Karpas-422 (cell line): ENCODE measurements at regions not wholly inside any gene's neighbourhood (a gene's known extent, or its start where the extent isn't known, plus 50 kb on each side); places are given as distances from the start of the nearest gene placed in this dataset.
A peak's percentile ranks its signal among the peaks of the same experiment; 100 is the strongest.

ENCODE experiments used
- DNase-seq: peaks from one replicate; pipeline ENCODE4 v3.0.0-alpha.2; 2015
- H2AFZ ChIP-seq: fragments of 200-600 bp; sonication (generic); 2 replicates; pipeline ENCODE4 v1.6.1; 2014; ENCODE audit warnings: antibody characterized with exemption, low read length, mixed read lengths
- H3K27ac ChIP-seq: fragments of 200-600 bp; sonication (generic); 2 replicates; pipeline ENCODE4 v1.5.1; 2014; ENCODE audit warnings: mild to moderate bottlenecking, low read length, moderate library complexity
- H3K27me3 ChIP-seq: fragments of 200-600 bp; sonication (generic); 2 replicates; pipeline ENCODE4 v1.6.1; 2014; ENCODE audit warnings: low read length, mixed read lengths
- H3K36me3 ChIP-seq: fragments of 200-600 bp; sonication (generic); 2 replicates; pipeline ENCODE4 v1.6.1; 2014; ENCODE audit warnings: low read length, mixed read lengths; ENCODE audit not compliant: insufficient read depth
- H3K4me1 ChIP-seq: fragments of 200-600 bp; sonication (generic); 2 replicates; pipeline ENCODE4 v1.6.1; 2014; ENCODE audit warnings: mild to moderate bottlenecking, low read length, mixed read lengths
- H3K4me2 ChIP-seq: fragments of 200-600 bp; sonication (generic); 2 replicates; pipeline ENCODE4 v1.6.1; 2014; ENCODE audit warnings: low read length, low read depth, mild to moderate bottlenecking; ENCODE audit not compliant: poor library complexity, severe bottlenecking
- H3K4me3 ChIP-seq: fragments of 200-600 bp; sonication (generic); 2 replicates; pipeline ENCODE4 v1.5.1; 2014; ENCODE audit warnings: mild to moderate bottlenecking, antibody characterized with exemption, low read length, mixed read lengths
- H3K79me2 ChIP-seq: fragments of 200-600 bp; sonication (generic); 2 replicates; pipeline ENCODE4 v1.6.1; 2014; ENCODE audit warnings: mild to moderate bottlenecking, low read length, mixed read lengths
- H3K9ac ChIP-seq: fragments of 200-600 bp; sonication (generic); 2 replicates; pipeline ENCODE4 v1.6.0; 2014; ENCODE audit warnings: low read length
- H3K9me2 ChIP-seq: fragments of 200-600 bp; sonication (generic), shearing (Covaris generic); replicated peaks from 2 replicates; pipeline ENCODE4 v1.6.0; 2014; ENCODE audit warnings: mild to moderate bottlenecking, low read length, moderate library complexity; ENCODE audit not compliant: insufficient read depth
- H3K9me3 ChIP-seq: fragments of 300-700, 200-600 bp; sonication (generic); 2 replicates; pipeline ENCODE4 v1.6.1; 2014; ENCODE audit warnings: low read length, mixed read lengths
- H4K20me1 ChIP-seq: fragments of 200-600 bp; sonication (generic); 2 replicates; pipeline ENCODE4 v1.6.1; 2014; ENCODE audit warnings: mild to moderate bottlenecking, antibody characterized with exemption, low read length, low read depth; ENCODE audit not compliant: insufficient read depth

GRCh38 chr18:26703170-26703930 is 155.0 kb upstream of the KCTD1 start:
- no peaks in the 10 kb centered on the region for H3K36me3 ChIP-seq
- no peaks in the 10 kb centered on the region for H3K9me3 ChIP-seq
- DNase-seq: peak; percentile 46
- H3K27ac ChIP-seq: no peak overlapping the region
- no peak overlapping the region for H2AFZ ChIP-seq
- no peaks in the 10 kb centered on the region for H3K4me1 ChIP-seq
- no peaks in the 10 kb centered on the region for H3K27me3 ChIP-seq
- H3K9me2 ChIP-seq: no peaks in the 10 kb centered on the region
- H3K9ac ChIP-seq: no peak overlapping the region
- no peak overlapping the region for H3K4me3 ChIP-seq
- no peaks in the 10 kb centered on the region for H4K20me1 ChIP-seq
- no peaks in the 10 kb centered on the region for H3K79me2 ChIP-seq
- no peak overlapping the region for H3K4me2 ChIP-seq

DNA sequence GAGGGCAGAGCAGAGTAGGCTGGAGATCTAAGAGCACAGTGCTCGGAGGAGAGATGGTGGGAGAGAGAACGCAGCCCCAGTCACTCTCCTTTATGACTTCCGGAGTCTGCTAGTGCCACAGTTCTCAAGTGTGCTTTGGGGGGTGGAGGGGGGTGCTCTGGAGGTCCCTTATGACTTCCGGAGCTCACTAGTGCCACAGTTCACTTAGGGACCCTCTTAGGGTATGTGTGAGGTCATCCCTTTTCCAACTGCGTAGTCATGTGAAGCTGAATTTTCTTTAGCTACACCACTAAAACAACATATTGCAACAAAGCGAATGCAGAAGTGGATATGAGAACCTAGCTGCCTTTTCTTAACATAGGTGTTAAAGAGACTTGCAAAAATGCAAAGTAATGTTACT is 153.7 kb upstream of the KCTD1 start:
- no peaks in the 10 kb centered on the region for H3K79me2 ChIP-seq
- no peaks in the 10 kb centered on the region for H3K27me3 ChIP-seq
- no peaks in the 10 kb centered on the region for H3K4me1 ChIP-seq
- H3K4me3 ChIP-seq: no peak overlapping the region
- no peak overlapping the region for H2AFZ ChIP-seq
- no peak overlapping the region for H3K4me2 ChIP-seq
- no peaks in the 10 kb centered on the region for H3K9me3 ChIP-seq
- H3K9ac ChIP-seq: no peak overlapping the region
- no peaks in the 10 kb centered on the region for H4K20me1 ChIP-seq
- DNase-seq: no peak
- no peaks in the 10 kb centered on the region for H3K36me3 ChIP-seq
- no peak overlapping the region for H3K27ac ChIP-seq
- no peaks in the 10 kb centered on the region for H3K9me2 ChIP-seq

GRCh38 chr18:26700728-26701127 is 152.4 kb upstream of the KCTD1 start:
- Histone ChIP-seq H3K9ac (no peak overlapping the region), H2AFZ (no peak overlapping the region), H3K36me3 (no peaks in the 10 kb centered on the region), H3K4me3 (no peak overlapping the region), H3K9me3 (no peaks in the 10 kb centered on the region), H3K4me2 (no peak overlapping the region), H3K9me2 (no peaks in the 10 kb centered on the region), H3K4me1 (no peaks in the 10 kb centered on the region), H3K79me2 (no peaks in the 10 kb centered on the region), H4K20me1 (no peaks in the 10 kb centered on the region), H3K27ac (no peak overlapping the region), H3K27me3 (no peaks in the 10 kb centered on the region)
- no peak for DNase-seq

- H3K4me3 ChIP-seq: no peak overlapping the region
- H3K27me3 ChIP-seq: no peaks in the 10 kb centered on the region
- no peak overlapping the region for H3K4me2 ChIP-seq
- no peak overlapping the region for H3K27ac ChIP-seq
- no peak for DNase-seq
- H3K4me1 ChIP-seq: no peaks in the 10 kb centered on the region
- no peak overlapping the region for H2AFZ ChIP-seq
- H4K20me1 ChIP-seq: no peaks in the 10 kb centered on the region
- no peaks in the 10 kb centered on the region for H3K9me2 ChIP-seq
- no peak overlapping the region for H3K9ac ChIP-seq
- H3K9me3 ChIP-seq: no peaks in the 10 kb centered on the region
- no peaks in the 10 kb centered on the region for H3K36me3 ChIP-seq
- no peaks in the 10 kb centered on the region for H3K79me2 ChIP-seq
Observed at GRCh38 chr18:26700201-26700600, 151.8 kb upstream of the KCTD1 start.

GRCh38 chr18:26697186-26697884 is 149.0 kb upstream of the KCTD1 start:
- Histone ChIP-seq H3K27me3 (no peaks in the 10 kb centered on the region), H4K20me1 (no peaks in the 10 kb centered on the region), H2AFZ (no peak overlapping the region), H3K36me3 (no peaks in the 10 kb centered on the region), H3K9me3 (no peaks in the 10 kb centered on the region), H3K4me1 (no peaks in the 10 kb centered on the region), H3K27ac (no peak overlapping the region), H3K4me2 (no peak overlapping the region), H3K9me2 (no peaks in the 10 kb centered on the region), H3K4me3 (no peak overlapping the region), H3K79me2 (no peaks in the 10 kb centered on the region), H3K9ac (no peak overlapping the region)
- DNase-seq: no peak

DNA sequence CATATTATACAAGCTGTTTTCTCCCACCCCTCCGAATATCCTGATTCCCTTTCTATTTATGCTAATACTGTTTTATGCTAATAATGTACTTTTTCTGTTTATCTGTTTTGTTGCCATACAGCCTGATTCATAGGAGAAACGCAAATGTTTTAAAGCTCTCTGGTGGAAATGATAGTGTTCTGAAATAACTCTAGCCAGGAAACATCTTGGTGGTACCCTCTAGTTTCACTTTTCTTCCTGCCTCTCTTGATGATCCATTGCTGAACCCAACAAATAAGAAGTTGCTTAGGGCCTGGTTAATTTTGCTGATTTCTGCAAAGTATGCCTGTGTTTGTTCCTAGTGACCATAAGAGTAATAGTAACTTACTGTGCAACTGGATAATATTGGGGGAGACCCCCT is 148.4 kb upstream of the KCTD1 start:
- no peak overlapping the region for H3K4me3 ChIP-seq
- H4K20me1 ChIP-seq: no peaks in the 10 kb centered on the region
- H3K9me2 ChIP-seq: no peaks in the 10 kb centered on the region
- no peaks in the 10 kb centered on the region for H3K79me2 ChIP-seq
- H3K4me1 ChIP-seq: no peaks in the 10 kb centered on the region
- H3K9ac ChIP-seq: no peak overlapping the region
- no peak overlapping the region for H2AFZ ChIP-seq
- no peak for DNase-seq
- no peaks in the 10 kb centered on the region for H3K36me3 ChIP-seq
- H3K9me3 ChIP-seq: no peaks in the 10 kb centered on the region
- no peak overlapping the region for H3K27ac ChIP-seq
- no peak overlapping the region for H3K4me2 ChIP-seq
- H3K27me3 ChIP-seq: no peaks in the 10 kb centered on the region

GRCh38 chr18:26696308-26696707 is 148.0 kb upstream of the KCTD1 start:
- Histone ChIP-seq H3K4me1 (no peaks in the 10 kb centered on the region), H3K27ac (no peak overlapping the region), H2AFZ (no peak overlapping the region), H4K20me1 (no peaks in the 10 kb centered on the region), H3K4me3 (no peak overlapping the region), H3K79me2 (no peaks in the 10 kb centered on the region), H3K9me3 (no peaks in the 10 kb centered on the region), H3K9me2 (no peaks in the 10 kb centered on the region), H3K27me3 (no peaks in the 10 kb centered on the region), H3K4me2 (no peak overlapping the region), H3K36me3 (no peaks in the 10 kb centered on the region), H3K9ac (no peak overlapping the region)
- DNase-seq: no peak

GRCh38 chr18:26689226-26689879 is 141.0 kb upstream of the KCTD1 start:
- no peak for DNase-seq
- Histone ChIP-seq H3K36me3 (no peaks in the 10 kb centered on the region), H3K9ac (no peak overlapping the region), H3K9me2 (no peaks in the 10 kb centered on the region), H3K27me3 (no peaks in the 10 kb centered on the region), H3K9me3 (no peaks in the 10 kb centered on the region), H3K4me2 (no peak overlapping the region), H3K4me3 (no peak overlapping the region), H4K20me1 (no peaks in the 10 kb centered on the region), H2AFZ (no peak overlapping the region), H3K4me1 (no peaks in the 10 kb centered on the region), H3K79me2 (no peaks in the 10 kb centered on the region), H3K27ac (no peak overlapping the region)
